ENCODE measurements at regions not wholly inside any gene's neighbourhood (a gene's known extent, or its start where the extent isn't known, plus 50 kb on each side); places are given as distances from the start of the nearest gene placed in this dataset.
"Not testable (repeated sequence)": the region's sequence is repeated elsewhere in the genome, so short reads cannot be mapped to it uniquely, and the experiment has no call there.

GRCh38 chr1:121550817-121551216, 366.0 kb downstream of the SRGAP2C start:
- not testable (repeated sequence) for TF ChIP-seq CTCF (IDR thresholded peaks at IDR 0.05 in 8 of 11, conservative IDR thresholded peaks at IDR 0.05 in 3 of 11); POLR2AphosphoS5 (IDR thresholded peaks at IDR 0.05)
